GM12864 (cell line): ENCODE measurements at regions not wholly inside any gene's neighbourhood (a gene's known extent, or its start where the extent isn't known, plus 50 kb on each side); places are given as distances from the start of the nearest gene placed in this dataset.

Source experiments
- DNase-seq: peaks from one replicate; pipeline ENCODE4 v3.0.0-alpha.2; 2011; ENCODE audit warnings: low read depth
- H3K4me3 ChIP-seq: 2 replicates; pipeline ENCODE4 v1.5.1; 2011; ENCODE audit warnings: mild to moderate bottlenecking, low read depth, low read length, control low read depth
- CTCF ChIP-seq: IDR thresholded peaks from 2 replicates; pipeline ENCODE4 v1.5.1; 2011; ENCODE audit warnings: low read depth, mild to moderate bottlenecking, moderate library complexity, low read length, control low read depth, inconsistent platforms; ENCODE audit errors: missing control alignments

GRCh38 chr9:95615246-95615645 is 98.5 kb upstream of the PTCH1 start:
- no peak for DNase-seq
- no peak for TF ChIP-seq CTCF
- no peak overlapping the region for H3K4me3 ChIP-seq

GRCh38 chr9:95613670-95614069 is 96.9 kb upstream of the PTCH1 start:
- DNase-seq: no peak

GRCh38 chr9:95611354-95611753 is 94.6 kb upstream of the PTCH1 start:
- no peak for TF ChIP-seq CTCF
- no peak overlapping the region for H3K4me3 ChIP-seq
- DNase-seq: no peak

More at GRCh38 chr9:95613670-95614069, 96.9 kb upstream of the PTCH1 start:
- TF ChIP-seq CTCF: no peak
- no peak overlapping the region for H3K4me3 ChIP-seq

- H3K4me3 ChIP-seq: no peak overlapping the region
- no peak for TF ChIP-seq CTCF
- no peak for DNase-seq
Measured at GRCh38 chr9:95610006-95610785, 93.4 kb upstream of the PTCH1 start.

- TF ChIP-seq CTCF: no peak
- H3K4me3 ChIP-seq: no peak overlapping the region
- no peak for DNase-seq
Measured at GRCh38 chr9:95609426-95609825, 92.7 kb upstream of the PTCH1 start.

GRCh38 chr9:95608341-95608740 is 91.6 kb upstream of the PTCH1 start:
- no peak for TF ChIP-seq CTCF
- H3K4me3 ChIP-seq: no peak overlapping the region
- no peak for DNase-seq

- no peak for TF ChIP-seq CTCF
- DNase-seq: no peak
- H3K4me3 ChIP-seq: no peak overlapping the region
Measured at GRCh38 chr9:95607507-95607906, 90.7 kb upstream of the PTCH1 start.
